GM12875 (cell line): ENCODE measurements at regions not wholly inside any gene's neighbourhood (a gene's known extent, or its start where the extent isn't known, plus 50 kb on each side); places are given as distances from the start of the nearest gene placed in this dataset.

Source experiments
- H3K4me3 ChIP-seq: one replicate; pipeline ENCODE4 v1.5.1; 2011; ENCODE audit warnings: low read depth, low read length, control low read depth
- CTCF ChIP-seq: IDR thresholded peaks from 2 replicates; pipeline ENCODE4 v1.5.1; 2011; ENCODE audit warnings: low read depth, mild to moderate bottlenecking, control low read depth, inconsistent platforms, low read length, moderate library complexity, borderline replicate concordance; ENCODE audit not compliant: insufficient read depth

- no peak for TF ChIP-seq CTCF
- no peak overlapping the region for H3K4me3 ChIP-seq
These were observed 123.7 kb downstream of the FOXD2 start for GRCh38 chr1:47561523-47562007.

- H3K4me3 ChIP-seq, result no peak overlapping the region
- no peak for TF ChIP-seq CTCF
These were observed 124.3 kb downstream of the FOXD2 start for GRCh38 chr1:47562147-47562546.

- no peak overlapping the region for H3K4me3 ChIP-seq
- no peak for TF ChIP-seq CTCF
These were observed 125.0 kb downstream of the FOXD2 start for GRCh38 chr1:47562799-47563198.

GRCh38 chr1:47563201-47563600 lies 125.4 kb downstream of the FOXD2 start:
- H3K4me3 ChIP-seq, result no peak overlapping the region
- no peak for TF ChIP-seq CTCF

- no peak for TF ChIP-seq CTCF
- H3K4me3 ChIP-seq, result no peak overlapping the region
These were observed 126.7 kb downstream of the FOXD2 start for GRCh38 chr1:47564570-47564969.

- H3K4me3 ChIP-seq, result no peak overlapping the region
- TF ChIP-seq CTCF, result no peak
These were observed 127.2 kb downstream of the FOXD2 start for GRCh38 chr1:47565092-47565491.

GRCh38 chr1:47565676-47566075 lies 127.8 kb downstream of the FOXD2 start:
- no peak overlapping the region for H3K4me3 ChIP-seq
- no peak for TF ChIP-seq CTCF
